IMR-90 (cell line): ENCODE measurements at regions not wholly inside any gene's neighbourhood (a gene's known extent, or its start where the extent isn't known, plus 50 kb on each side); places are given as distances from the start of the nearest gene placed in this dataset.

Source experiments
- ATAC-seq: fragments of 200-7000 bp; cut with Tn5 transposase; 2 replicates; pipeline ENCODE4 v1.9.1; 2020; ENCODE audit warnings: low read depth, mild to moderate bottlenecking, moderate library complexity
- BruUV-seq: library from RNA; stranded (reverse); fragments of 400-500 nt; replicated peaks from 2 replicates; lab custom pipeline; 2021; lab: Mats Ljungman, UMichigan
- CTCF ChIA-PET: fragments of 300-600 bp; formaldehyde crosslinking; extraction: SDS; loops from one replicate; lab custom pipeline; 2021; ENCODE audit warnings: antibody characterized with exemption; lab: Yijun Ruan, JAX
- POLR2A ChIA-PET: fragments of 300-600 bp; sonication (Branson Sonifier 250); formaldehyde crosslinking; loops from one replicate; lab custom pipeline; 2022; ENCODE audit warnings: antibody characterized with exemption; ENCODE audit not compliant: unreplicated experiment; lab: Charles Lee
- DNase-seq: peaks from one replicate; pipeline ENCODE4 v3.0.0; 2013
- H2AFZ ChIP-seq: replicated peaks from 2 replicates; pipeline ENCODE3; 2013; ENCODE audit warnings: low read length, mild to moderate bottlenecking; ENCODE audit not compliant: poor library complexity
- H2AK5ac ChIP-seq: 2 replicates; pipeline ENCODE4 v1.6.1; 2013; ENCODE audit warnings: low read depth, low read length, inconsistent platforms
- H2AK9ac ChIP-seq: replicated peaks from 2 replicates; pipeline ENCODE3; 2013; ENCODE audit warnings: mild to moderate bottlenecking, low read depth, low read length, moderate library complexity; ENCODE audit not compliant: poor library complexity
- H2BK120ac ChIP-seq: 2 replicates; pipeline ENCODE4 v1.6.1; 2013; ENCODE audit warnings: low read depth, low read length, inconsistent platforms
- H2BK15ac ChIP-seq: 3 replicates; pipeline ENCODE4 v1.6.1; 2013; ENCODE audit warnings: low read depth, low read length, inconsistent platforms
- H2BK20ac ChIP-seq: 2 replicates; pipeline ENCODE4 v1.6.1; 2013; ENCODE audit warnings: low read depth, mild to moderate bottlenecking, inconsistent platforms, low read length, moderate library complexity
- H2BK5ac ChIP-seq: 2 replicates; pipeline ENCODE4 v1.6.1; 2013; ENCODE audit warnings: mild to moderate bottlenecking, low read depth, low read length, inconsistent platforms; ENCODE audit not compliant: poor library complexity, severe bottlenecking
- H3K14ac ChIP-seq: replicated peaks from 2 replicates; pipeline ENCODE4 v1.6.1; 2013; ENCODE audit warnings: low read depth, low read length, inconsistent platforms
- H3K18ac ChIP-seq: 2 replicates; pipeline ENCODE4 v1.6.1; 2013; ENCODE audit warnings: low read depth, low read length, control low read depth
- H3K23ac ChIP-seq: 2 replicates; pipeline ENCODE4 v1.6.1; 2013; ENCODE audit warnings: low read depth, low read length, inconsistent platforms
- H3K27ac ChIP-seq: 2 replicates; pipeline ENCODE4 v1.5.1; 2013; ENCODE audit warnings: mild to moderate bottlenecking, control low read depth, low read length; ENCODE audit not compliant: insufficient read depth
- H3K27me3 ChIP-seq: 2 replicates; pipeline ENCODE4 v1.6.1; 2013; ENCODE audit warnings: low read length; ENCODE audit not compliant: control insufficient read depth, insufficient read depth
- H3K36me3 ChIP-seq: 2 replicates; pipeline ENCODE4 v1.6.1; 2013; ENCODE audit warnings: low read length, mixed read lengths; ENCODE audit not compliant: control insufficient read depth, insufficient read depth
- H3K4ac ChIP-seq: 2 replicates; pipeline ENCODE4 v1.6.1; 2013; ENCODE audit warnings: low read depth, low read length, inconsistent platforms
- H3K4me1 ChIP-seq: 2 replicates; pipeline ENCODE4 v1.6.1; 2013; ENCODE audit warnings: low read length, mixed read lengths; ENCODE audit not compliant: control insufficient read depth, insufficient read depth
- H3K4me2 ChIP-seq: 2 replicates; pipeline ENCODE4 v1.6.1; 2013; ENCODE audit warnings: low read depth, mild to moderate bottlenecking, control low read depth, low read length, moderate library complexity
- H3K4me3 ChIP-seq: 2 replicates; pipeline ENCODE4 v1.5.1; 2013; ENCODE audit warnings: low read depth, mild to moderate bottlenecking, control low read depth, low read length, moderate library complexity; ENCODE audit not compliant: insufficient read depth
- H3K56ac ChIP-seq: 2 replicates; pipeline ENCODE4 v1.6.1; 2013; ENCODE audit warnings: low read length, inconsistent platforms; ENCODE audit not compliant: insufficient read depth; ENCODE audit errors: extremely low read depth
- H3K79me1 ChIP-seq, 2 experiments: 2 replicates each; pipeline ENCODE4 v1.6.1; 2013; ENCODE audit warnings: low read length in 2 of 2, inconsistent platforms in 1 of 2, low read depth in 1 of 2
- H3K9ac ChIP-seq: 2 replicates; pipeline ENCODE4 v1.6.1; 2013; ENCODE audit warnings: low read depth, low read length, control low read depth
- H3K9me1 ChIP-seq: 2 replicates; pipeline ENCODE4 v1.6.1; 2013; ENCODE audit warnings: low read length, inconsistent platforms; ENCODE audit not compliant: insufficient read depth
- H3K9me3 ChIP-seq: 2 replicates; pipeline ENCODE4 v1.6.1; 2013; ENCODE audit warnings: low read length; ENCODE audit not compliant: control insufficient read depth, insufficient read depth
- H4K20me1 ChIP-seq: 2 replicates; pipeline ENCODE4 v1.6.1; 2013; ENCODE audit warnings: low read length, inconsistent platforms; ENCODE audit not compliant: insufficient read depth
- H4K5ac ChIP-seq: 2 replicates; pipeline ENCODE4 v1.6.1; 2013; ENCODE audit warnings: mild to moderate bottlenecking, low read depth, low read length, control low read depth
- H4K8ac ChIP-seq, 2 experiments: 2 replicates each; pipeline ENCODE4 v1.6.1; 2013; ENCODE audit warnings: low read depth in 2 of 2, low read length in 2 of 2, control low read depth in 1 of 2, inconsistent platforms in 1 of 2
- H4K91ac ChIP-seq: 2 replicates; pipeline ENCODE4 v1.6.1; 2013; ENCODE audit warnings: low read depth, low read length, inconsistent platforms; ENCODE audit not compliant: insufficient read depth
- CTCF ChIP-seq: conservative IDR thresholded peaks from 2 replicates; pipeline ENCODE4 v1.5.1; 2012; ENCODE audit warnings: mild to moderate bottlenecking, low read depth, low read length, improper control_type of control experiment
- RAD21 ChIP-seq: IDR thresholded peaks from 2 replicates; pipeline ENCODE4 v1.6.1; 2012; ENCODE audit warnings: low read length, improper control_type of control experiment
- SMC3 ChIP-seq: fragments of 150-350 bp; IDR thresholded peaks from 2 replicates; pipeline ENCODE4 v1.6.1; 2016; ENCODE audit warnings: low read depth, mild to moderate bottlenecking, antibody characterized with exemption, low read length, moderate library complexity
- WGBS, 2 experiments: methylation state at CpG; one replicate each; pipeline versions ENCODE4 v1.1.5 to v1.1.7; 2013; ENCODE audit warnings: missing lambda C conversion rate in 2 of 2; ENCODE audit not compliant: insufficient read length in 1 of 2; ENCODE audit errors: extremely low coverage in 2 of 2; 5-methylcytosine and 5-hydroxymethylcytosine counted together
- dilution Hi-C: fragments of 300-500 bp; cut with HindIII; formaldehyde crosslinking; loops from one replicate; pipeline ENCODE4 v1.14.3; 2018; ENCODE audit warnings: low sequenced_read_pairs; ENCODE audit not compliant: unreplicated experiment
- in situ Hi-C: fragments of 300-500 bp; cut with MboI; formaldehyde crosslinking; loops from 3 replicates; pipeline ENCODE4 v1.14.3; 2019; ENCODE audit warnings: low sequenced_read_pairs, inconsistent platforms, mixed read lengths
- intact Hi-C: fragments of 100-400 bp; cut with micrococcal nuclease; formaldehyde crosslinking; loops from 2 replicates; pipeline ENCODE4 v1.10.0; 2022

- H3K9ac ChIP-seq = no peak overlapping the region
- TF ChIP-seq CTCF (0 out of 2 replicates have a peak, but pooled peaks have one; percentile 7), SMC3 (no peak), RAD21 (peak; percentile 22; the same call in 1 of the 2 replicates)
- ChIA-PET POLR2A (no interaction called here), CTCF (no interaction called here)
- H3K79me1 ChIP-seq = no peaks in the 10 kb centered on the region
- no peak overlapping the region for H3K4me3 ChIP-seq
- H3K36me3 ChIP-seq = no peaks in the 10 kb centered on the region
- BruUV-seq = no TSS peak
- intact Hi-C loops (loop anchor here (5.0 kb wide), 1 partner anchor 805 kb away; no protein-coding TSS in a partner anchor), in situ Hi-C loops (loop anchor here (10.0 to 25.0 kb wide), 2 partner anchors 348 to 865 kb away; no protein-coding TSS in a partner anchor), dilution Hi-C loops (no loop called here)
- DNase-seq = peak; percentile 5
- H3K23ac ChIP-seq = no peak overlapping the region
- H3K9me3 ChIP-seq = no peaks in the 10 kb centered on the region
- H3K9me1 ChIP-seq = no peaks in the 10 kb centered on the region
- no peak overlapping the region for H3K4ac ChIP-seq
- H3K14ac ChIP-seq = no peak overlapping the region
- H2AFZ ChIP-seq = no peak overlapping the region
- H4K8ac ChIP-seq = no peak overlapping the region
- H2AK5ac ChIP-seq = no peak overlapping the region
- no peak for ATAC-seq
- no peak overlapping the region for H2AK9ac ChIP-seq
- H4K5ac ChIP-seq = no peak overlapping the region
- H4K20me1 ChIP-seq = no peaks in the 10 kb centered on the region
- no peak overlapping the region for H3K27ac ChIP-seq
- no peaks in the 10 kb centered on the region for H3K4me1 ChIP-seq
- H3K27me3 ChIP-seq = no peaks in the 10 kb centered on the region
- no peak overlapping the region for H2BK20ac ChIP-seq
- H2BK120ac ChIP-seq = no peak overlapping the region
- no peak overlapping the region for H2BK5ac ChIP-seq
- no peak overlapping the region for H4K91ac ChIP-seq
- WGBS, 2 experiments = 94% methylated on average over 3 of the region's 25 CpGs; no CpG with 5 or more reads in 1 of the 2 experiments
- no peak overlapping the region for H3K18ac ChIP-seq
- no peak overlapping the region for H3K56ac ChIP-seq
- no peak overlapping the region for H2BK15ac ChIP-seq
- H3K4me2 ChIP-seq = no peak overlapping the region
These were observed 66.1 kb downstream of the LSMEM1 start for GRCh38 chr7:112546723-112547513.
